Trophoblast cell (in vitro differentiated cells and primary cell): ENCODE measurements at regions not wholly inside any gene's neighbourhood (a gene's known extent, or its start where the extent isn't known, plus 50 kb on each side); places are given as distances from the start of the nearest gene placed in this dataset.

Experiments used
- DNase-seq, 2 donors: peaks; one replicate each; pipeline ENCODE4 v3.0.0-alpha.2; 2016
- H2AFZ ChIP-seq: 2 replicates; pipeline ENCODE4 v1.6.1; 2013; ENCODE audit warnings: low read length, moderate library complexity, mild to moderate bottlenecking; ENCODE audit not compliant: insufficient read depth, poor library complexity
- H2AK5ac ChIP-seq: 2 replicates; pipeline ENCODE4 v1.6.1; 2013; ENCODE audit warnings: mild to moderate bottlenecking, low read length
- H2BK120ac ChIP-seq: 2 replicates; pipeline ENCODE4 v1.6.1; 2013; ENCODE audit warnings: low read length, mild to moderate bottlenecking, moderate library complexity; ENCODE audit not compliant: insufficient read depth, poor library complexity
- H2BK12ac ChIP-seq: 2 replicates; pipeline ENCODE4 v1.6.1; 2013; ENCODE audit warnings: mild to moderate bottlenecking, low read length, moderate library complexity
- H2BK5ac ChIP-seq: 2 replicates; pipeline ENCODE4 v1.6.1; 2013; ENCODE audit warnings: low read length, low read depth, moderate library complexity, mild to moderate bottlenecking; ENCODE audit not compliant: poor library complexity
- H3K14ac ChIP-seq: 2 replicates; pipeline ENCODE4 v1.6.1; 2013; ENCODE audit warnings: mild to moderate bottlenecking, low read length
- H3K18ac ChIP-seq: 2 replicates; pipeline ENCODE4 v1.6.1; 2013; ENCODE audit warnings: mild to moderate bottlenecking, low read length
- H3K23ac ChIP-seq: 2 replicates; pipeline ENCODE4 v1.6.1; 2013; ENCODE audit warnings: low read length
- H3K27ac ChIP-seq: 2 replicates; pipeline ENCODE4 v1.5.1; 2013; ENCODE audit warnings: low read depth, mild to moderate bottlenecking, inconsistent platforms, low read length, moderate library complexity
- H3K27me3 ChIP-seq: 2 replicates; pipeline ENCODE4 v1.6.1; 2013; ENCODE audit warnings: inconsistent platforms, mild to moderate bottlenecking, low read length, moderate library complexity; ENCODE audit not compliant: insufficient read depth
- H3K36me3 ChIP-seq, 2 experiments: 1 replicate in 1 of 2; 2 replicates in 1 of 2; pipeline ENCODE4 v1.6.1; 2013; ENCODE audit warnings: low read length in 2 of 2, mild to moderate bottlenecking in 2 of 2, moderate library complexity in 1 of 2; ENCODE audit not compliant: insufficient read depth in 2 of 2, control insufficient read depth in 1 of 2
- H3K4ac ChIP-seq: 2 replicates; pipeline ENCODE4 v1.6.1; 2013; ENCODE audit warnings: low read depth, mild to moderate bottlenecking, low read length, moderate library complexity
- H3K4me1 ChIP-seq, 2 experiments: 1 replicate in 1 of 2; 2 replicates in 1 of 2; pipeline ENCODE4 v1.6.1; 2013; ENCODE audit warnings: low read length in 2 of 2, mild to moderate bottlenecking in 2 of 2, moderate library complexity in 1 of 2; ENCODE audit not compliant: insufficient read depth in 2 of 2, control insufficient read depth in 1 of 2
- H3K4me2 ChIP-seq: 2 replicates; pipeline ENCODE4 v1.6.1; 2013; ENCODE audit warnings: inconsistent platforms, mild to moderate bottlenecking, low read length, moderate library complexity
- H3K4me3 ChIP-seq: 2 replicates; pipeline ENCODE4 v1.5.1; 2013; ENCODE audit warnings: mild to moderate bottlenecking, low read depth, low read length, inconsistent platforms
- H3K79me1 ChIP-seq: one replicate; pipeline ENCODE4 v1.6.1; 2013; ENCODE audit warnings: low read length
- H3K79me2 ChIP-seq: 2 replicates; pipeline ENCODE4 v1.6.1; 2013; ENCODE audit warnings: low read length, mild to moderate bottlenecking; ENCODE audit not compliant: control insufficient read depth, insufficient read depth, poor library complexity
- H3K9ac ChIP-seq: 2 replicates; pipeline ENCODE4 v1.6.1; 2013; ENCODE audit warnings: mild to moderate bottlenecking, low read length
- H3K9me3 ChIP-seq: 2 replicates; pipeline ENCODE4 v1.6.1; 2013; ENCODE audit warnings: low read depth, mild to moderate bottlenecking, control low read depth, inconsistent platforms, low read length; ENCODE audit not compliant: insufficient read depth
- H4K12ac ChIP-seq: 2 replicates; pipeline ENCODE4 v1.6.1; 2013; ENCODE audit warnings: low read depth, mild to moderate bottlenecking, low read length, moderate library complexity
- H4K8ac ChIP-seq: 2 replicates; pipeline ENCODE4 v1.6.1; 2013; ENCODE audit warnings: low read depth, mild to moderate bottlenecking, low read length, moderate library complexity
- H4K91ac ChIP-seq: one replicate; pipeline ENCODE4 v1.6.1; 2013; ENCODE audit warnings: low read depth, mild to moderate bottlenecking, low read length, moderate library complexity
- WGBS: extraction: QIAGEN DNeasy Blood & Tissue Kit; methylation state at CpG from one replicate; pipeline ENCODE4 v1.1.7; 2013; ENCODE audit warnings: missing lambda C conversion rate; ENCODE audit not compliant: insufficient read length, insufficient coverage; ENCODE audit errors: extremely low coverage; 5-methylcytosine and 5-hydroxymethylcytosine counted together

DNA sequence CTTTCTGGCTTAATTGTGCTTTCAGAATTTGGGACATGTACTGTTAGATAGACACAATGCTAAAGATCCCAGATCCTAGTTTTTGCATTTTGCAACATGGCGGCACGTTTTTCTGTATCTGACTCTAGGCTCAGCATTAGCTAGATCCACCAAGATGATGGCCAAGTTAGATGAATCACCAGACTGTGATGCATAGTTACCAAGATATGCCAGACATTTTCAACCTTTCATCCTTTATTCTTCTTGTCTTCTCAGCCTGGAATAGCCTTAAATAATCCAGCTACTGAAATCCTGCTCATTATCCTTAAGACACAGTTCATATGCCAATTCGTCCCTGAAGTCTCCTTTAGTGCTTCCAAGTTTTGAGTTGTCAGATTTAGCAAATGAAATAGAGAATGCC is 144.9 kb upstream of the CRY1 start:
- Histone ChIP-seq H3K23ac (no peak overlapping the region), H2BK12ac (no peak overlapping the region), H2AK5ac (no peak overlapping the region), H3K18ac (no peak overlapping the region), H3K4me1 (no peaks in the 10 kb centered on the region), H3K27me3 (no peaks in the 10 kb centered on the region), H3K4me2 (no peak overlapping the region), H2BK120ac (no peak overlapping the region), H3K4me3 (no peak overlapping the region), H3K14ac (no peak overlapping the region), H4K91ac (no peak overlapping the region), H2AFZ (no peak overlapping the region), H3K79me2 (no peaks in the 10 kb centered on the region), H3K27ac (no peak overlapping the region), H3K4ac (no peak overlapping the region), H3K36me3 (no peaks in the 10 kb centered on the region), H4K12ac (no peak overlapping the region), H2BK5ac (no peak overlapping the region), H3K79me1 (no peaks in the 10 kb centered on the region), H4K8ac (no peak overlapping the region), H3K9ac (no peak overlapping the region), H3K9me3 (no peaks in the 10 kb centered on the region)
- no CpG with 5 or more reads among the region's 3 CpGs for WGBS
- DNase-seq, result peak in 1 of 2 donors; percentile 45

GRCh38 chr12:107241411-107241810 is 148.1 kb upstream of the CRY1 start:
- H3K36me3 ChIP-seq, result no peaks in the 10 kb centered on the region
- H2BK12ac ChIP-seq, result no peak overlapping the region
- no peak overlapping the region for H3K4me3 ChIP-seq
- H3K27ac ChIP-seq, result no peak overlapping the region
- H4K8ac ChIP-seq, result no peak overlapping the region
- H3K14ac ChIP-seq, result no peak overlapping the region
- no peaks in the 10 kb centered on the region for H3K27me3 ChIP-seq
- H3K23ac ChIP-seq, result no peak overlapping the region
- H4K91ac ChIP-seq, result no peak overlapping the region
- no CpG with 5 or more reads among the region's 1 CpG for WGBS
- no peak overlapping the region for H3K4me2 ChIP-seq
- no peak overlapping the region for H3K9ac ChIP-seq
- H2AFZ ChIP-seq, result no peak overlapping the region
- H3K4me1 ChIP-seq, result no peaks in the 10 kb centered on the region
- H2BK5ac ChIP-seq, result no peak overlapping the region
- no peaks in the 10 kb centered on the region for H3K79me2 ChIP-seq
- H4K12ac ChIP-seq, result no peak overlapping the region
- H3K4ac ChIP-seq, result no peak overlapping the region
- H3K79me1 ChIP-seq, result no peaks in the 10 kb centered on the region
- H2AK5ac ChIP-seq, result no peak overlapping the region
- no peaks in the 10 kb centered on the region for H3K9me3 ChIP-seq
- H3K18ac ChIP-seq, result no peak overlapping the region
- H2BK120ac ChIP-seq, result no peak overlapping the region
- no peak for DNase-seq

- H3K4me3 ChIP-seq, result no peak overlapping the region
Measured at GRCh38 chr12:107242189-107242588, 148.8 kb upstream of the CRY1 start.

GRCh38 chr12:107243341-107243740 is 150.0 kb upstream of the CRY1 start:
- no peak overlapping the region for H2AK5ac ChIP-seq
- no peak overlapping the region for H3K4me2 ChIP-seq
- no peaks in the 10 kb centered on the region for H3K4me1 ChIP-seq
- H4K91ac ChIP-seq, result no peak overlapping the region
- H3K9ac ChIP-seq, result no peak overlapping the region
- no peak for DNase-seq
- H4K12ac ChIP-seq, result no peak overlapping the region
- H3K27me3 ChIP-seq, result no peaks in the 10 kb centered on the region
- no peak overlapping the region for H2AFZ ChIP-seq
- H3K36me3 ChIP-seq, result no peaks in the 10 kb centered on the region
- H3K4ac ChIP-seq, result no peak overlapping the region
- H3K79me2 ChIP-seq, result no peaks in the 10 kb centered on the region
- H3K14ac ChIP-seq, result no peak overlapping the region
- no peak overlapping the region for H3K27ac ChIP-seq
- no peak overlapping the region for H2BK120ac ChIP-seq
- no peak overlapping the region for H2BK12ac ChIP-seq
- no peaks in the 10 kb centered on the region for H3K9me3 ChIP-seq
- H3K4me3 ChIP-seq, result no peak overlapping the region
- H3K18ac ChIP-seq, result no peak overlapping the region
- H3K79me1 ChIP-seq, result no peaks in the 10 kb centered on the region
- H4K8ac ChIP-seq, result no peak overlapping the region
- no CpG with 5 or more reads among the region's 4 CpGs for WGBS
- no peak overlapping the region for H3K23ac ChIP-seq
- H2BK5ac ChIP-seq, result no peak overlapping the region

More at GRCh38 chr12:107242189-107242588, 148.8 kb upstream of the CRY1 start:
- Histone ChIP-seq H4K91ac (no peak overlapping the region), H2AFZ (no peak overlapping the region), H4K12ac (no peak overlapping the region), H3K4ac (no peak overlapping the region), H3K9me3 (no peaks in the 10 kb centered on the region), H2AK5ac (no peak overlapping the region), H3K27me3 (no peaks in the 10 kb centered on the region), H3K36me3 (no peaks in the 10 kb centered on the region), H3K18ac (no peak overlapping the region), H2BK120ac (no peak overlapping the region), H3K4me2 (no peak overlapping the region), H2BK5ac (no peak overlapping the region), H3K27ac (no peak overlapping the region), H3K9ac (no peak overlapping the region), H4K8ac (no peak overlapping the region), H3K4me1 (no peaks in the 10 kb centered on the region), H3K79me1 (no peaks in the 10 kb centered on the region), H3K23ac (no peak overlapping the region), H3K79me2 (no peaks in the 10 kb centered on the region), H2BK12ac (no peak overlapping the region), H3K14ac (no peak overlapping the region)
- DNase-seq, result no peak
- WGBS, result no CpG with 5 or more reads among the region's 4 CpGs
